H9 (cell line): ENCODE measurements at regions not wholly inside any gene's neighbourhood (a gene's known extent, or its start where the extent isn't known, plus 50 kb on each side); places are given as distances from the start of the nearest gene placed in this dataset.

Experiments
- DNase-seq: peaks from one replicate; pipeline ENCODE4 v3.0.0-alpha.2; 2017
- H2AFZ ChIP-seq: one replicate; pipeline ENCODE4 v1.6.1; 2013; ENCODE audit warnings: mild to moderate bottlenecking, low read length, control low read depth, moderate library complexity
- H2AK5ac ChIP-seq: 2 replicates; pipeline ENCODE4 v1.6.1; 2013; ENCODE audit warnings: low read length, control low read depth, mixed read lengths; ENCODE audit not compliant: insufficient read length
- H2BK120ac ChIP-seq: one replicate; pipeline ENCODE4 v1.6.1; 2013; ENCODE audit warnings: low read depth, mild to moderate bottlenecking, low read length, control low read depth, inconsistent platforms; ENCODE audit not compliant: poor library complexity, severe bottlenecking
- H2BK12ac ChIP-seq: 2 replicates; pipeline ENCODE4 v1.6.1; 2013; ENCODE audit warnings: low read length, control low read depth, mixed read lengths, low read depth; ENCODE audit not compliant: insufficient read length
- H2BK15ac ChIP-seq: 2 replicates; pipeline ENCODE4 v1.6.1; 2013; ENCODE audit warnings: low read depth, low read length, control low read depth
- H2BK20ac ChIP-seq: one replicate; pipeline ENCODE4 v1.6.1; 2013; ENCODE audit warnings: low read depth, mild to moderate bottlenecking, low read length, control low read depth, inconsistent platforms; ENCODE audit not compliant: poor library complexity, severe bottlenecking
- H2BK5ac ChIP-seq: 2 replicates; pipeline ENCODE4 v1.6.1; 2013; ENCODE audit warnings: low read length, control low read depth, mixed read lengths; ENCODE audit not compliant: insufficient read length
- H3K14ac ChIP-seq: 2 replicates; pipeline ENCODE4 v1.6.1; 2013; ENCODE audit warnings: low read length, control low read depth; ENCODE audit not compliant: insufficient read depth
- H3K18ac ChIP-seq: 2 replicates; pipeline ENCODE4 v1.6.1; 2013; ENCODE audit warnings: low read depth, mild to moderate bottlenecking, mixed read lengths, low read length, control low read depth; ENCODE audit not compliant: insufficient read length
- H3K23ac ChIP-seq: 2 replicates; pipeline ENCODE4 v1.6.1; 2013; ENCODE audit warnings: low read length, control low read depth, mixed read lengths, low read depth; ENCODE audit not compliant: insufficient read length
- H3K23me2 ChIP-seq: 2 replicates; pipeline ENCODE4 v1.6.1; 2013; ENCODE audit warnings: low read depth, mild to moderate bottlenecking, mixed read lengths, low read length, control low read depth; ENCODE audit not compliant: insufficient read length, poor library complexity, severe bottlenecking
- H3K27ac ChIP-seq: 2 replicates; pipeline ENCODE4 v1.5.1; 2013; ENCODE audit warnings: low read length, control low read depth, mixed read lengths, low read depth; ENCODE audit not compliant: insufficient read length
- H3K27me3 ChIP-seq: 2 replicates; pipeline ENCODE4 v1.6.1; 2013; ENCODE audit warnings: low read length, control low read depth, inconsistent platforms; ENCODE audit not compliant: insufficient read depth
- H3K4ac ChIP-seq: 2 replicates; pipeline ENCODE4 v1.6.1; 2013; ENCODE audit warnings: low read depth, mild to moderate bottlenecking, control low read depth, inconsistent platforms, low read length, moderate library complexity
- H3K4me1 ChIP-seq: 2 replicates; pipeline ENCODE4 v1.6.1; 2013; ENCODE audit warnings: low read length, control low read depth, inconsistent platforms; ENCODE audit not compliant: insufficient read depth
- H3K4me2 ChIP-seq: 2 replicates; pipeline ENCODE4 v1.6.1; 2013; ENCODE audit warnings: low read length, control low read depth, mixed read lengths; ENCODE audit not compliant: insufficient read length, insufficient read depth
- H3K56ac ChIP-seq: 2 replicates; pipeline ENCODE4 v1.6.1; 2013; ENCODE audit warnings: low read depth, mild to moderate bottlenecking, mixed read lengths, low read length, control low read depth; ENCODE audit not compliant: insufficient read length
- H3K79me1 ChIP-seq: 2 replicates; pipeline ENCODE4 v1.6.1; 2013; ENCODE audit warnings: low read depth, mild to moderate bottlenecking, moderate library complexity, low read length, control low read depth, inconsistent platforms; ENCODE audit not compliant: insufficient read depth, poor library complexity, severe bottlenecking
- H3K79me2 ChIP-seq: 2 replicates; pipeline ENCODE4 v1.6.1; 2013; ENCODE audit warnings: low read length, control low read depth, inconsistent platforms; ENCODE audit not compliant: insufficient read depth
- H3K9ac ChIP-seq: 2 replicates; pipeline ENCODE4 v1.6.1; 2013; ENCODE audit warnings: low read length, control low read depth, mixed read lengths; ENCODE audit not compliant: insufficient read length; ENCODE audit errors: extremely low read depth
- H3K9me3 ChIP-seq: one replicate; pipeline ENCODE4 v1.6.1; 2013; ENCODE audit warnings: low read depth, low read length, inconsistent platforms; ENCODE audit not compliant: control insufficient read depth
- H3T11ph ChIP-seq: one replicate; pipeline ENCODE4 v1.6.1; 2013; ENCODE audit warnings: mild to moderate bottlenecking, low read length, control low read depth, inconsistent platforms
- H4K20me1 ChIP-seq: one replicate; pipeline ENCODE4 v1.6.1; 2013; ENCODE audit not compliant: control insufficient read depth, insufficient read length, insufficient read depth
- H4K5ac ChIP-seq: 2 replicates; pipeline ENCODE4 v1.6.1; 2013; ENCODE audit warnings: low read depth, mild to moderate bottlenecking, mixed read lengths, low read length, control low read depth; ENCODE audit not compliant: insufficient read length
- H4K8ac ChIP-seq: replicated peaks from 2 replicates; pipeline ENCODE4 v1.6.1; 2013; ENCODE audit warnings: low read length, control low read depth, mixed read lengths, low read depth; ENCODE audit not compliant: insufficient read length
- H4K91ac ChIP-seq: 2 replicates; pipeline ENCODE4 v1.6.1; 2013; ENCODE audit warnings: low read depth, mild to moderate bottlenecking, moderate library complexity, mixed read lengths, low read length, control low read depth; ENCODE audit not compliant: insufficient read length
- H3K27ac Mint-ChIP-seq, 3 experiments: 2 replicates in 2 of 3; 3 replicates in 1 of 3; pipeline ENCODE4 v1.8.0; 2020 to 2021; ENCODE audit warnings: mixed read lengths in 3 of 3, mild to moderate bottlenecking in 1 of 3, moderate library complexity in 1 of 3
- H3K27me3 Mint-ChIP-seq: 2 replicates; pipeline ENCODE4 v1.8.0; 2021; ENCODE audit warnings: low read depth, mild to moderate bottlenecking, moderate library complexity, mixed read lengths
- H3K36me3 Mint-ChIP-seq, 3 experiments: 2 replicates in 2 of 3; 3 replicates in 1 of 3; pipeline ENCODE4 v1.8.0; 2020 to 2021; ENCODE audit warnings: low read depth in 3 of 3, mixed read lengths in 3 of 3; ENCODE audit not compliant: insufficient read depth in 1 of 3
- H3K4me1 Mint-ChIP-seq, 2 experiments: 2 replicates each; pipeline ENCODE4 v1.8.0; 2020; ENCODE audit warnings: mixed read lengths in 2 of 2
- H3K4me3 Mint-ChIP-seq, 2 experiments: 2 replicates in 1 of 2; 3 replicates in 1 of 2; pipeline ENCODE4 v1.8.0; 2020 to 2021; ENCODE audit warnings: mild to moderate bottlenecking in 2 of 2, mixed read lengths in 2 of 2, moderate library complexity in 1 of 2
- H3K9me3 Mint-ChIP-seq, 2 experiments: 2 replicates in 1 of 2; 3 replicates in 1 of 2; pipeline ENCODE4 v1.8.0; 2020; ENCODE audit warnings: mild to moderate bottlenecking in 2 of 2, mixed read lengths in 2 of 2, moderate library complexity in 1 of 2
- WGBS: extraction: QIAGEN DNeasy Blood & Tissue Kit; methylation state at CpG from one replicate; pipeline ENCODE4 v1.1.7; 2013; ENCODE audit warnings: missing lambda C conversion rate, low lambda C conversion rate, mixed read lengths; ENCODE audit not compliant: insufficient read length; ENCODE audit errors: extremely low coverage; 5-methylcytosine and 5-hydroxymethylcytosine counted together
- TF ChIP-seq, protein P1 (sequence below): fragments of 200-600 bp; sonication (generic); conservative IDR thresholded peaks from 3 replicates; pipeline ENCODE4 v1.8.0; 2021; ENCODE audit warnings: antibody characterized with exemption, mild to moderate bottlenecking

DNA sequence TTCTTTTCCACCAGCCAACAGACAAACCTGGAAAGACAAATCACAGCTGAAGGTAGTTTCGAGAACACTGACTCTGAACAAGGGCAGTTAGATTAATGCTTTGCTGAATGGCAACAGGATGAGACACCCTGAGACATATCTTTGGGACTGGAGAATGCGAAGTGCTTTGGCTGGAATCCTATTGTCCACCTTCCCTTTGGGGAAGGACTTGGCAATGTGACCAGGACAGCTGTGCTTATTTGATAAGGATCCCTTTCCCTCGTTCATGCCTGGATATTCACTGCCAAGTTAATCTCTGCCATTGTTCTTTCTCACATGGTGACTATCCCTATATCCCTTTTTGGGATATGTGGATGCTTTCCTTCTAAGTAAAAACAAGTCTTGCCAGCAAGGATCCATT is 537.1 kb upstream of the SEL1L start:
- Histone ChIP-seq H3K14ac (no peak overlapping the region), H2BK120ac (no peak overlapping the region), H2AK5ac (no peak overlapping the region), H4K5ac (no peak overlapping the region), H4K8ac (no peak overlapping the region), H3K4me1 (no peaks in the 10 kb centered on the region), H4K91ac (no peak overlapping the region), H3K4me2 (no peak overlapping the region), H3K56ac (no peak overlapping the region), H3K79me2 (no peaks in the 10 kb centered on the region), H3K27ac (no peak overlapping the region), H2BK12ac (no peak overlapping the region), H2BK5ac (no peak overlapping the region), H3K18ac (no peak overlapping the region), H3K79me1 (no peaks in the 10 kb centered on the region), H3K9ac (no peak overlapping the region), H2AFZ (no peak overlapping the region), H3K9me3 (no peaks in the 10 kb centered on the region), H4K20me1 (no peaks in the 10 kb centered on the region), H2BK15ac (no peak overlapping the region), H3K27me3 (no peaks in the 10 kb centered on the region), H3K23me2 (no peaks in the 10 kb centered on the region), H3T11ph (no peak overlapping the region), H3K4ac (no peak overlapping the region), H2BK20ac (no peak overlapping the region), H3K23ac (no peak overlapping the region)
- WGBS, result no CpG with 5 or more reads among the region's 3 CpGs
- DNase-seq, result no peak
- H3K36me3 Mint-ChIP-seq, result peaks cover 0 to 6% (median 0%) of the 10 kb centered on the region in 3 experiments; a peak in 2 of 7 replicates
- H3K9me3 Mint-ChIP-seq, result peaks cover 0 to 2% of the 10 kb centered on the region in 2 experiments; a peak in 2 of 5 replicates
- H3K4me1 Mint-ChIP-seq, result peaks cover 11 to 17% of the 10 kb centered on the region in 2 experiments
- TF ChIP-seq, protein P1, sequence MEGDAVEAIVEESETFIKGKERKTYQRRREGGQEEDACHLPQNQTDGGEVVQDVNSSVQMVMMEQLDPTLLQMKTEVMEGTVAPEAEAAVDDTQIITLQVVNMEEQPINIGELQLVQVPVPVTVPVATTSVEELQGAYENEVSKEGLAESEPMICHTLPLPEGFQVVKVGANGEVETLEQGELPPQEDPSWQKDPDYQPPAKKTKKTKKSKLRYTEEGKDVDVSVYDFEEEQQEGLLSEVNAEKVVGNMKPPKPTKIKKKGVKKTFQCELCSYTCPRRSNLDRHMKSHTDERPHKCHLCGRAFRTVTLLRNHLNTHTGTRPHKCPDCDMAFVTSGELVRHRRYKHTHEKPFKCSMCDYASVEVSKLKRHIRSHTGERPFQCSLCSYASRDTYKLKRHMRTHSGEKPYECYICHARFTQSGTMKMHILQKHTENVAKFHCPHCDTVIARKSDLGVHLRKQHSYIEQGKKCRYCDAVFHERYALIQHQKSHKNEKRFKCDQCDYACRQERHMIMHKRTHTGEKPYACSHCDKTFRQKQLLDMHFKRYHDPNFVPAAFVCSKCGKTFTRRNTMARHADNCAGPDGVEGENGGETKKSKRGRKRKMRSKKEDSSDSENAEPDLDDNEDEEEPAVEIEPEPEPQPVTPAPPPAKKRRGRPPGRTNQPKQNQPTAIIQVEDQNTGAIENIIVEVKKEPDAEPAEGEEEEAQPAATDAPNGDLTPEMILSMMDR, result no peak
- no peak overlapping the region for H3K27ac Mint-ChIP-seq
- H3K27me3 Mint-ChIP-seq, result peaks cover 3% of the 10 kb centered on the region
- no peak overlapping the region for H3K4me3 Mint-ChIP-seq
